GM12873 (cell line): ENCODE measurements at regions not wholly inside any gene's neighbourhood (a gene's known extent, or its start where the extent isn't known, plus 50 kb on each side); places are given as distances from the start of the nearest gene placed in this dataset.

Source experiments
- CTCF ChIP-seq: IDR thresholded peaks from 2 replicates; pipeline ENCODE4 v1.5.1; 2012; ENCODE audit warnings: low read depth, mild to moderate bottlenecking, moderate library complexity, low read length, control low read depth; ENCODE audit not compliant: insufficient read depth; ENCODE audit errors: missing control alignments

DNA sequence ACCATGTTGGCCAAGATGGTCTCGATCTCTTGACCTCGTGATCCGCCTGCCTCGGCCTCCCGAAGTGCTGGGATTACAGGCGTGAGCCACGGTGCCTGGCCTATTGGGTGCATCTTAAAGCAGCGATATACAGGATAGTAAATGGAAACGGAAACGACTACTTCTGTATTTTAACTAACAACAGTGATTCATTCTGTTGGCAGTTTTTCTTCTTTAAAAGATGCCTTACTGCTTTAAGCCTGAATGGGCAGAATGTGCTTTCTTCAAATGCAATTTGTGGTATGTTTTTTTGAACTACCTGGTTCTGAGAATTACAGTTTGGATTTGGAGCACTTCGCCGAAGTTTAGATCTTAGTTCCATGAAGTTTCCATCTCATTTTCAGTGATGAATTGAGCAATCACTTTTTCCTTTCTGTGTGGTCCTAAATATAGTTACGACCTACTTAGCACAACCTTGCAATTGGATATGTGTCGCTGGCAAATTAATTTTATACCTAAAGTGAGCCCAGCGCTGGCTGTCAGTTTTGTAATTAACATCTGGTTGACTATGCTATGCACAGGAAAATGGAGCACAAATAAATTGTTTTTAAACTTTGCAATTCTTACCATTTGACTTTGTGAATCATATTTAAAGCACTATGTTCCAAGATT is 53.6 kb upstream of the EIF5 start:
- TF ChIP-seq CTCF = no peak

GRCh38 chr14:103281496-103282231 is 52.4 kb upstream of the EIF5 start:
- TF ChIP-seq CTCF = no peak

DNA sequence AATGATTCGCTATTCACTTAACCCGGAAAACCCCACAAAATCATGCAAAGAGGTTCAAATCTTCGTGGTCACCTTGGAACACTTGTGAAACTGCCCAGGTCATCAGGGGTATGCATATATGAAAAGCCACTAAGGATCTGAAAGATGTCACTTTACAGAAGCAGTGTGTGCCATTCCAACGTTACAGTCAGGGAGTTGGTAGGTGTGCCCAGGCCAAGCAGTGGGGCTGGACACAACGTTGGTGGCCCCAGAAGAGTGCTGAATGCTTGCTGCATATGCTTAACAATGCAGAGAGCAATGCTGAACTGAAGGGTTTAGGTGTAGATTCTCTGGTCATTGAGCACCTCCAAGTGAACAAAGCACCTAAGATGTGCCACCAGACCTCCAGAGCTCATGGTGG is 51.1 kb upstream of the EIF5 start:
- no peak for TF ChIP-seq CTCF

- TF ChIP-seq CTCF = no peak
Observed at GRCh38 chr14:103283916-103284315, 50.1 kb upstream of the EIF5 start.
